HCEC 1CT (cell line): ENCODE measurements at regions not wholly inside any gene's neighbourhood (a gene's known extent, or its start where the extent isn't known, plus 50 kb on each side); places are given as distances from the start of the nearest gene placed in this dataset.

Experiments
- DNase-seq: peaks from one replicate; pipeline ENCODE4 v3.0.0-alpha.2; 2017

DNA sequence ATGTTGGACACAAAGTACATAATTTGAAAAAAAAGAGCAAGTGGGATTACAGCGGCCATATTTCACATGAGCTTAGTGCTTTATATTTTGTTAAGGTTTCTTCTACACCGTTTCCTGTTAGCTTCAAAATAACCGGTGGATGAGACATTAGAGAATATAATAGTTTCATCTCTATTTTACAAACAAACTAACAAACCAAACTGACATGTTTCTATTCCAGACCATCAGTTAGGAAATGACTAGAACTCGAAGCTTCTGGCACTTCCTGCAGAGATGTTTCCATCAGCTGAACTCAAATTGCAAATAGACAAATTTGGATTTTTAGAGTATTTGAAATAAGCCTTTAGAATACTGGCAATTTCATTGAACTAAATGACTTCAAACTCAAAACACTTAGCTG is 86.5 kb downstream of the MTRR start:
- DNase-seq, result no peak

DNA sequence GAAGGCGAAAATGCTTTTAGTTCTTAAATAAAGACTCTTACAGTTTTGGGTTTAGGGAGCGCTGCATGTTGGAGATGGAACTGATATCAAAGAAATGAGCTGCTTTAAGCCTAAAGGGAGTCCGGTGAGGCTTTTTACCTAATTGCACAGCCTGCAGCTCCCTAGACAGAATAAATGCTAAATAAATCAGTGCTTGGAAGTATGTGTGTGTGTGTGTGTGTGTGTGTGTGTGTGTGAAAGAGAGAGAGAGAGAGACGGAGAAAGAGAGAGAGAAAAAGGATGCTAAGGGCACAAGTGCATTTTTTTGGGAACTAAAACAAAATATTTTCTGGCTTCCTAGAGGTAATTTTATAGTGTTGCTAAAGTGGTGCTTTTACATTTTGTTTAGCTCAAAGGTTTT is 88.4 kb downstream of the MTRR start:
- DNase-seq, result no peak

DNA sequence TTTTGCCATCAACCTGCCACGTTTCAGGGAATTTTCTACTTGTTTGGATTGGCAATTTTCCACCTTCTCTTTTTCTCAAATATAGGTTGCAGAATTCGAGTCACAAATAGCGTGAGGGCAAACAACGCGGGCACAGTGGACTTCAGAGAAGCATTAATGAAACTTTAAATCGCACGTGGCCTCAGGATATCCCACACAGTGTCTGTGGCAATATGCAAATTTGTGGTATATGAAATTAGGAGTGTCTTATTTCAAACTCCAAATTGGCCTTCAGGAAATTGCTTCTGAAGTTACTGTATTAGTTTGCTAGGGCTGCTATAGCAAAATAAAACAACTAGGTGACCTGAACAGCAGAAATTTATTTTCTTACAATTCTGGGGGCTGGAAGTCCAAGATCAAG is 91.2 kb downstream of the MTRR start:
- no peak for DNase-seq

DNA sequence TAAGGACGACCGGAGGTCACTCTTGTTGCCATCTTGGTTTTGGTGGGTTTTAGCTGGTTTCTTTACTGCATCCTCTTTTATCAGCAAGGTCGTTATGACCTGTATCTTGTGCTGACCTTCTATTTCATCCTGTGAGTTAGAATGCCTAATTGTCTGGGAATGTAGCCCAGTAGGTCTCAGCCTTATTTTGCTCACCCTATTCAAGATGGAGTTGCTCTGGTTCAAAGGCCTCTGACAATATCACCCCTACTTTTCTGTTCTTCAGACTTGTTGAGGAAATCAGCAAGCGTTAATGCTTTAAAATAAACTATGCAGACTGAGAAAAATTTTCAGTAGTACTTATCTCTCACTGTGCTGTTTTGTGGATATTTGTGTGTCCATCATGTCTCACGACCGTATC is 92.6 kb downstream of the MTRR start:
- no peak for DNase-seq

DNA sequence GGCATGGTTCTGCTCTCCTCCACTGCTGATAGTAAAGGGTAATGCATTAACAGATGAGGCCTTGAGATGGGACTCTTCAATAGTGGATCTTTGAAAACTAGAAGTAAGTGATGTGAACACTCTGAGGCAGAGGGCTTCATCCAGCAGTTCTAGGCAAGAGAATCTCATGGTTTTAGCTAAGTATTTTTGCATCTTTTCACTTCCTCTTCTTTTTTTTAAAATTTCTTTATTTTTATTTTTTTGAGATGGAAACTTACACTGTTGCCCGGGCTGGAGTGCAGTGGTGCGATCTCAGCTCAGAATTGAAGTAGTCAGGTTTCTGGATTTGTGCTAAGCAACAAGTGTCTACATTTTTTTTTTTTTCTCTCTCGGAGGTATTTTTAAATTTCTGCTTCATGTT is 101.9 kb downstream of the MTRR start:
- no peak for DNase-seq

DNA sequence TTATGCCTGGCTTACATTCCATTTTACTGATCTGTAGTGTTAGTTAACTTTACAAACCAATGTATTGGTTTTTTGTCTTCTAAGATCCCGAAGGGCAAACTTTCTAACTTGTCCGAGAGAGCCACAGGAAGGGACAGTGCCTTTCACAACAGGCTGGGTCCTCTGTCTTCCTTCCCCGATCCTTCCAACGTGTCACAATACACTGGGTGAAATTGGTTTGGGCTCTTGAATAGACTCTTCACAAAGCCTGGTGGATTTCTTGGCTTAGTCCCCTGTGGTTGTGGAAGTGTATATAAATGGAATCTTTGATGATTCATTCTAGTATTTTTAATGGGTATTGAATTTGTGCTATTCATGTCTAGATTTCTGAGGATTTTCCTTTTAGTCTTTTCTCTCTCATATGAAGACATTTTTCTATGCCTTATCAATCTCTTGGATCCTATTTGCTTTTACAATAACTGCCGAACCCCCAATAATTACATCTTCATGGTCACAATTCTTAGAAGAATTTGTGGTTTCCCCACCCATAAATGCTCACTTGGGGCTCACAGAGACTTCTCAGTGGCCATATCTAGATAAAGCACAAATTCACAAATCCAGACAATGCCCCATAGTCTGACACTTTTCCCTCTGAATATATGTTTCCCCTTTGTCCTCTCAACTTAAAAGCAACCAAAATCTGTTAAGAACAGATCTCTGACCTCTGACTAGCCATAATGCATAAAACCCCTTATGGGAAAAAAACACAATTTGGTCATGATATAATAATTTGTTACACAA is 107.7 kb downstream of the MTRR start:
- no peak for DNase-seq

DNA sequence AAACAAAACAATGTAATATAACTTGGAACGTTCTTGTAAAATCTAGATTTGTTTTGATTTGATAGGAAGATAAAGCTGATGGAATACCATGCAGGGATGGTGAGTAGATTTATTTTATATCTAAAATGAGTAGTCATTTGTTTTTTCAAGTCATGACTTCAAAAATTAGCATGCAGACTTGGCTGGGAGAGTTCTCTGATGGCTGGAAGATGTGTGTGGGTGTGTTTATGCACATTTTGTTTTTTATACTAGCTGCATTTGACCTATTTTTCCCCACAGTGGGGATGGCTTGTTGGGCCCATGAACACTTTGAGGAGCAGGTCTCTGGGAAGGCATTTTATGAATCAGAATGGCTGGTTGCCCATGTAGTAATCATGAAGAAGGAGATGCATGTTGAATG is 109.2 kb downstream of the MTRR start:
- no peak for DNase-seq

DNA sequence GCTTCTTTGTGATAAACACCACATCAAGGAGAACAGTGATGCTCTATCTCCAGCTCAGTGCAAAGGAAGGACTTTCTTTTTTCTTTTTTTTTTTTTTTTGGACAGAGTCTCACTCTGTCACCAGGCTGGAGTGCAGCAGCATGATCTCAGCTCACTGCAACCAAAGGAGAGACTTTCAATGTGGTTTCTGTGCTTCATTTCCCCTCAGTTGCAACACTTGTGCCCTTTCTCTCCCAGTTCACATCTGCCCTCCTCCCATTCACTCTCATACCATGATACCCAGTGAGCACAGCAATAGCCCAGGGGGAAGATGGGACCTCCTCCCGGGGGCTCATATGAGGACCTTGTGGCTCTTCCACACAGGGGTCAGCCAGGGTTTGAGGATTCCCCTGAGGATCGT is 110.0 kb downstream of the MTRR start:
- DNase-seq, result no peak

DNA sequence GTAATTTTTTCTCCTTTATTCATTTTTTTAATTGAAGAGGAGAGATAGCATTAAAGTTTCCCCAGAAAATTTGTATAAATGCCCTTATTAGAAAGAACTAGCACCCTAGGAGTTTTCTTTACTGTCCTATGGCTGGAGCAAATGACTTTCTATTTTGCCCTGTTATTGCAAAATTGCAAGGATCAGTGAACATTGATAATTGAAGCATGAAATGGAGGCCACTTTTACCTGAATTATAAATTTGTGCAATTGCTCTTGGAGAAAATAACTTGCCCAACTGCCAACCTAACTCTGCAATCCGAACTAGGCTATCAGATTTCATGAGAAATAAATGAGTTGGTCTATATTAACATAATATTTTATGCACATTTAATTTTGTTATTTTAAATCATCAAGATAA is 111.9 kb downstream of the MTRR start:
- DNase-seq, result no peak

DNA sequence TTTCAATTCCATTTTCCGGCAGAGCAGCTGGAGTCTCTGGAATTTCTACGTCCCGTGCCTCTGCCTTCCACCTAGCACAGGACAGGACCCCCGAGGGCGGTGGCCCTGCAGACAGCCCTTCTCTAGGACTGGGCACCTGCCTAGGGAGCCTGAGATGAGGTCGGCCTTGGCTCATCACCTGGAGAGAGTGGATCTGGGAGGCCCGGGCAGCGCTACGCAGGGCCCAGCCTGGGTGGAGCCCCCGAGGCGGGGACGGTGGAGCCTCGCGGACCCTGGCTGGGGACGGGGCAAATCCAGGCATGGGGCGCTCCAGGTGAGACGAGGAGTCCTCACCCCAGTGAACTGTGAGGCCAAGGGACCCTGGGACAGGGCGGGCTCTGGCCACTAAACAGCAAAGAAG is 114.5 kb downstream of the MTRR start:
- DNase-seq, result no peak

DNA sequence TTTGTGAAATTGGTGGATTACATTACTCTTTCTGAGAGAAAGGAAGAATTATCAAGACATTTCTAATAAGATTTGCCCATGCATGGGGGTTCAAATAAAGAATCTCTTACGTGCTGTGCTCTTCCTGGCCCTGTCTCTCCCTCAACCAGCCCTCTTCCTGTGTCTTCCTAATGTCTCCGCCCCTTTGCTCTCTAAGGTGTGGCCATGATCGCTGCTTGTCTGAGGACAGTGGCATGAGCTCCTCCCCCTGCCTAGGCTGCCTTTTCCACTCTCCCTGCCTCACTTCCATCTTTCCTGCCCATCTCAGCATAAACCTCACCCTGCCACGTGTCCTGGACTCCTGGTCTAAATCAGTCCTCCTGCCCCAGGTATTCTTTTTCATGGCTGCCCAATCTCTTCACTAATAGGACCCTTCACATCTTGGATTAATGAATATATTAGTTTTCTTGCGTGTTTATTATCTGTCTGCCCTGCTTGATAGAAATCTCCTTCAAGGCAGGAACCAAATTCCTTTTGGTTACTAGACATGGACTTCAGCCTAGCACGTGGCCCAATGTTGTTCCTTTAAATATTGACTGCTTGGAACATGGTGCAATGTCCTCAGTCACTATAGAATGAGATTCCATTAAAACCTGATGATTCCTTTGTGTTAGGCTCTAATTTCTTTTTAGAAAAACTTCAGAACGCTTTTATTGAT is 122.3 kb downstream of the MTRR start:
- DNase-seq, result no peak

DNA sequence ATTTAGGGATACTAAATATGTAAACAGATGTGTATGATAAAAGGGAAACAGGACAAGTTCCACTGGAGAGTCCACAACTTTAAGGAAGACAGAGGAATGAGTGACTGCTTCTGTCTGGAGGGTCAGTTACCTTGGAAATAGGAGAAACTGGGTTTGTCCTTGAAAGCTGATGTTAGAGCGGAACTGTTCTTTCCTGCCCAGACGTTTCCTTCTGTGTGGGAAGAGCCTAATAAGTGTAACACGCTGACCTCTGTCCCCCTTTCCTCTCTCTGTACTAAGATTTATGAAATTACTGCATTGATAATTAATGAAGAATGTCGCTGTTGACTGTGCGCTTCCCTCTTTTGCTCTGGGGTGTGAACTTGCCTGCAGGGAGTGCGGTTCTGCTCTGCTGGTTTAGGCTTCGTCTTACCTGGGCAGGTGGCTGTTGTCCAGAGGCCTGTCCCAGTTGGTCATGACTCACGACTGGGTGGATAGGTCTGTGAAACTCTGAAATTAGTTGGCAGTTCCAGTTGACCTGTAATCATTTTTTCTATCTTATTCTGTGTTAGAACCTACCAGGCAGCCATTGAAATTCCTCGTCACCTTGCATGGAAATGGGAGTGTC is 126.8 kb downstream of the MTRR start:
- DNase-seq, result no peak

DNA sequence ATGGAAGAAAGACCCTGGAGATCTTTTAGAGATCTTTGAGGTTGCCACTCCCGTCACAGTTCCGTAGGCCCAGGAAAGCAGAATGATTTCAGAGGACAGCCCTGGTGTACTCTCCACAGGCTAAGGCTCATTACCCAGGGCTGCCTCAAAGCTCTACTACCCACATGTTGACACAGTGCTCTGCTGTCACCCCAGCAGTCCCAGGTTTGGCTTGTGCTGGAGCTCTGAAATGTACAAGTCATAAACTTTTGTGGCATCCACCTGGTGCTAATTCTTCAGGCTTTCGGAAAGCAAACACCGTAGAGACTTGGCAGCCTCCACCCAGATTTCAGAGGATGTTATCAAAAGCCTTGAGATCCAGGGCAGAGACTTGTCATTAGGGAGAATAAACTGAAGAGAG is 136.5 kb downstream of the MTRR start:
- no peak for DNase-seq

DNA sequence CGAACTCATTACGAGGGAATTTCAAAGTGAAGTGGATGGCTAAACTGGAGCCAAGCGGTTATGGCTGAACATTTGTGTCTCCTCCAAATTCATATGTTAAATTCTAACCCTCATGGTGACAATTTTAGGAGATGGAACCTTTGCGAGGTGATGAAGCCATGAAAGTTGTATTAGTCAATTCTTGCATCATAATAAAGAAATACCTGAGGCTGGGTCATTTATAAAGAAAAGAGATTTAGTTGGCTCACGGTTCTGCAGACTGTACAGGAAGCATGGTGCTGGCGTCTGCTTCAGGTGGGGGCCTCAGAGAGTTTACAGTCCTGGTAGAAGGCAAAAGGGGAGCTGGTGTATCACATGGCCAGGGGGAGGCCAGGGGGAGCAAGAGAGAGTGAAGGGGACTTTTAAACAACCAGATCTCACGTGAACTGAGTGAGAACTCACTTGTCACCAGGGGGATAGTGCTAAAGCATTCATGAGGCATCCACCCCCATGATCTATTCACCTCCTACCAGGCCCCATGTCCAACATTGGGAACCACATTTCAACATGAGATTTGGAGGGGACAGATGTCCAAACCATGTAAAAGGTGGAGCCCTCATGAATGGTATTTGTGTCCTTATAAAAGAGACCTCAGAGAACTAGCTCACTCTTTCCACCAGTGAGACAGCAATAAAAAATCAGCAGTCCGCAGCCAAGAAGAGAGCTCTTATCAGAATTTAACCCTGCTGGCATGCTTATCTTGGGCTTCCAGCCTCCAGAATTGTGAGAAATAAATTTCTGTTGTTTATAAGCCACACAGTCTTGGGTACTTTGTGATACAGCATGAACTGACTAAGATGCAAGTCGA is 143.4 kb downstream of the MTRR start:
- no peak for DNase-seq

DNA sequence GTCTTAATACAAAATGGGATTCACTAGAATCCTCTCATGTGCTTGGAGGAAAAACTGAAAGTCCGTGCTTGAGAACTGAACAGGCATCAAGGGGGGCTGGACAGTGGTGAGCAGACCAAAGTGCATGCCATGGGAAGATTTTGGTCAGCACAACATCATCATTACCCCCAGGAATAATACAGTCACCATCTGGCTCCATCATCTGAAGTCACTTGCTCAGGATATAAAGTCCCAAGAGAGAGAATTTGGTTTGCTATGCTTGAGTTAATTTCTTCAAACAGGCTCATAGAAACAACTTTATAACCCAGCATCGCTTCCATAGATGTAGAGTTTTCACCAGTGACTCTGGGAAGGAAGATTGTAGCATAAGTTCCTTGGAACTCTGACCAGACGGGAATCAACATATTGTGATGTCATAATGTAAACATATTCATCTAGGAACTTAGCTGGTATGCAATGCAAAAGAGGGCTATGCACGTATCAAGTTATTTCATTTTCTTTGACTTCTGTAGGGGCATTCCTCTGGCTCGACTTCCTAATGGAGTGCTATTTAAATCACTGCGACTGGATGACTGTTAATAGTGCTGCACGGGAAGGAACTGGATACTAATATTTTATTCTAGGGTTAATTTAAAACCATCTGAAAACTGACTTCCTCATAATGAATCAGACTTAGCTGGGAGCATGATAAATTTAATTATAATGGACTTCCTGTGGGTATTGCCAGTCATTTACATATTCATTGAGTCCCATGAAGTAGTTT is 145.2 kb downstream of the MTRR start:
- no peak for DNase-seq

DNA sequence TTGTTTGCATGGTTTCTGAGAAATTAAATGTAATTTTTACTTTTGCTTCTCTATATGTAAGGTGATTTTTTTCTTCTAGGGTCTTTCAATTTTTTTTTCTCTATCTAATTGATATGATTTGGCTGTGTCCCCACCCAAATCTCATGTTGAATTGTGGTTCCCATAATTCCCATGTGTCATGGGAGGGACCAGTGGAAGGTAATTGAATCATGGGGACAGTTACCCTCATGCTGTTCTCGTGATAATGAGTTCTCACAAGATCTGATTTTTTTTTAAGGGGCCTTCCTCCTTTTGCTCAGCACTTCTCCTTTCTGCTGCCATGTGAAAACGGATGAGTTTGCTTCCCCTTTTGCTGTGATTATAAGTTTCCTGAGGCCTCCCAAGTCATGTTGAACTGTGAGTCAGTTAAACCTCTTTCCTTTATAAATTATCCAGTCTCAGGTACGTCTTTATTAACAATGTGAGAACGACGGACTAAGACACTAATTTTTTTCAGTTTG is 150.8 kb downstream of the MTRR start:
- no peak for DNase-seq

DNA sequence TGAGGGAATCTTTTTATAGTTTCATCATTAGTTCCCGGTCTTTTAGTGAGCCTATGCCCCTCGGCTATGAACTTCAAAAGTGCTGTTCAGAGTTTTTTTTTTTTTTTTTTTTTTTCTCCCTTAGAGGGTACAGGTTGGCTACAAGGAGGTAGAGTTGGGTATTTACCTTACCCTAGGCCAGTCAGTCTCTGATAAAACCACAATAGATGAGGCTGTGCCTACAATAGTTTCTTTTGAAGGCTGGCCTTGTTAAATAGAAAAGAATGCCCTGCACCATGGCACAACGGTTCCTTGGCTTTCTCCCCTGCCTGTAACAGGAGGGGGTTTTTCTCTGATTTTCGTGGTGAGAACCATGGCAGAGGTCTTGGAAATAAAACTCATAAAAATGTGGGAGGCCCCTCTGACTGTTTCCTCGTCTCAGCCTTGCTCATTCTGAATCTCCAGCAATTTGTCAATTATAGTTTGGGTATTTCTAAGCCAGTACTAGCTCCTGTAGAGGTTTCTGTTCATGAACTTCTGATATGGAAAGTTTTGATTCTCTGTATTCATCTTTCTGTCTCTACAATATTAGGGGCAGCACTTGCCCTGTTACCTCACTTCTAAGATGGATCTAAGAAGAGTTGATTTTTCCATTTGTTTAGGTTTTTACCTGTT is 152.0 kb downstream of the MTRR start:
- DNase-seq, result no peak

DNA sequence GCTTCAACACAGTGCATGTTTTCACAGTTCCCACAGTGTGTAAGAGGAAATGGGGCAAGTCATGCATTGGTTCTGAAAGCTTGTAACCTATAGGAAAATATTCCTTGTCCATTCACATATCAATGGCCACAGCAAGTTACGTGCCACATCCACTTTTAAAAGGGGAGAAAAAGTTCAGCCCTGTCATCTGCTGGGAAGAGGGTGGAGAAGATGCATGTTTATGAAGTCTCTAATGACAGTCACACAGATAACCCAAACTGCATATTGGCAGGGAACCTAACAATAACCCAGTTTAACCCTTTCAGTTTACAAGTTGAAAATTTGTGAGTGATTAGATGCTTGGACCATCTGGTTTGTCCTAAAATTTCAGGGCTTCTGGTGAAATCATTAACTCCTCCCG is 159.3 kb downstream of the MTRR start:
- DNase-seq, result no peak

DNA sequence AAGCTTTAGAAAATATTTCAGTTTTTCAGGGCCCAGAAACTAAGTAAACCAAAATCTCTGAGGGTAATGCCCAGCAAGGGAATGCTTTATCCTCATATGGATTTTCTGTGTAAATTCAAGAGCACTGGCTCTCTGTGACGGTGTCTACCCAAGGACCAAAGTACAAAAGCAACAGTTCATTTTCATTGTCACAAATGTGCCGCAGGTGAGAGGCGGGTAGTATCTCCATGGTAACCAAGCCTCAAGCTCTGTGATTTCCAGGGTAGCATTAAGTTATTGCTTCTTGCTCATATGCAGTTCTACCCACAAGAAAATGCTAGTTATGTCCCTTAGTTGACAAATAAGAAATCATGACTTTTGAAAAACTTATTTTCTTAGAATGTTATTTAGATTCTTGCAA is 164.3 kb downstream of the MTRR start:
- no peak for DNase-seq

DNA sequence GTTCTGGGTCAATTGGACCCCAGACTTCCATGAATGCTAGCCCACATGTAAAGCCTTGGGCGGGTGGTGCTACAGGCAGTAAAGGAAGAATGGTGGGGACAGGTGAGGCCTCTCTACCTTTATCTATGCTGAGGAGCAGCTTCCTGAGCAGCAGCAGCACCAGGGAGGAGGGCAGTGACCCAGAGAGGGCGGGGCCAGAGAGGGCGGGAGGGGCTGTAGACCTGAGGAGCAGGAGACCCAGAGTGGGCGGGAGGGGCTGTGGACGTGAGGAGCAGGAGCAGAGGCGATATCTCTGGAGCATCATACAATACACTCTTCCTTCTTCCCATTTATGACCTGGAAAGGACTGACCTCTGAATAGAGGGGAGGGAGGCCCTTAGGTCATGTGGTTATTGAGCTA is 165.9 kb downstream of the MTRR start:
- no peak for DNase-seq

DNA sequence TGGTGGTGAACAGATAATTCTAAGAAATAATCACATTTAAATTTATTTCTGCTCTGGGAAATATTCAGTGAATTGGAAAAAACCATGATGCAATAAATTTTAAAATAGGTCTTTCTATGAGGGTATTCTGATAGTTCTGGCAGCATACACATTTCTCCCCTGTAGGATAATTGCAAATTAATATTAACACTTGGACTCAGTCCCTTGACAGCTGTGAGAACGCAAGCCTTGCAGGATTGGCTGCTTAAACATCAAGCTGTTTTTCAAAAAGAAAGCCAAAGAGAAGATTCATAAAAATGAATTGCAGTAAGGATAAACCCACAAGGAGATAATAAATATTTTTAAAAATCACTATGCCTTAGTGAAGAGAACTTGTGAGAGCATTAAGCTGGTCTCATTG is 180.0 kb downstream of the MTRR start:
- no peak for DNase-seq

DNA sequence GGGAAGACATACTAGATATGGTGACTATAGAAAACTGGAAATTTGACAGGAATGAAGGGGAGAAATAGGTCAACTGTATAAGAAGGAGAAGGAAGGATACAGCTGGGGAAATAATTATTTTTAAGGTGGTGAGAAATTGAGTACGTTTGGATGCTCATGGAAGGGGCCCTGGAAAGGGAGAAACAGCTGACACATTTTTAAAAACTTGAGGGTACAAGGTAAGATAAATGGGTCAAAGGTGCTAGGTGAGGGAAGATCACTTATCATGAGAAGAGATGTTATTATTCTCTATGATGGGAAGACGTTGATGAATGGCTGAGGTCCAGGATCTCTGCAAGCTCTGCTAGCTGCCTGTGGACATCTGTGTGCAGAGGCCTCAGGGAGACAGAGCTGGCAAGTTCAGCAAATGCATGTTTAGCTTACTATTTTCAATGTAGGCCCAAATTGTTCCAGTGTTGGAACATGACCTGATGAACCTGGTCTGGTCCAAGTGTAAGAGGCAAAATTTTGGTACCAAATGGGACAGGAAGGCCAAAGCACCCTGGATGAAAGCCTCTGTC is 181.7 kb downstream of the MTRR start:
- DNase-seq, result no peak
